ENCODE measurements at regions not wholly inside any gene's neighbourhood (a gene's known extent, or its start where the extent isn't known, plus 50 kb on each side); places are given as distances from the start of the nearest gene placed in this dataset.

- DNase-seq = no peak
These were observed 88.3 kb upstream of the ARHGAP29 start for GRCh38 chr1:94325377-94326302.

GRCh38 chr1:94324178-94324544 lies 86.8 kb upstream of the ARHGAP29 start:
- no peak for DNase-seq

GRCh38 chr1:94323311-94324177 lies 86.2 kb upstream of the ARHGAP29 start:
- no peak for DNase-seq

GRCh38 chr1:94322696-94323095 lies 85.3 kb upstream of the ARHGAP29 start:
- no peak for DNase-seq

- no peak for DNase-seq
These were observed 84.3 kb upstream of the ARHGAP29 start for GRCh38 chr1:94321662-94322061.

GRCh38 chr1:94319319-94320102 lies 82.1 kb upstream of the ARHGAP29 start:
- DNase-seq = no peak

GRCh38 chr1:94318505-94319030 lies 81.2 kb upstream of the ARHGAP29 start:
- no peak for DNase-seq

- no peak for DNase-seq
These were observed 80.4 kb upstream of the ARHGAP29 start for GRCh38 chr1:94317790-94318188.

- DNase-seq = no peak
These were observed 79.7 kb upstream of the ARHGAP29 start for GRCh38 chr1:94316836-94317789.

- no peak for DNase-seq
These were observed 78.8 kb upstream of the ARHGAP29 start for GRCh38 chr1:94316183-94316582.

- DNase-seq = no peak
These were observed 78.2 kb upstream of the ARHGAP29 start for GRCh38 chr1:94315552-94316116.

GRCh38 chr1:94314222-94314858 lies 77.0 kb upstream of the ARHGAP29 start:
- no peak for DNase-seq

- no peak for DNase-seq
These were observed 73.3 kb upstream of the ARHGAP29 start for GRCh38 chr1:94310570-94311270.

- DNase-seq = no peak
These were observed 72.6 kb upstream of the ARHGAP29 start for GRCh38 chr1:94309829-94310569.

- no peak for DNase-seq
These were observed 71.8 kb upstream of the ARHGAP29 start for GRCh38 chr1:94309216-94309615.

- no peak for DNase-seq
These were observed 69.1 kb upstream of the ARHGAP29 start for GRCh38 chr1:94306521-94306920.

GRCh38 chr1:94305704-94306103 lies 68.3 kb upstream of the ARHGAP29 start:
- DNase-seq = no peak

- DNase-seq = no peak
These were observed 67.2 kb upstream of the ARHGAP29 start for GRCh38 chr1:94304553-94304952.

GRCh38 chr1:94303005-94303404 lies 65.6 kb upstream of the ARHGAP29 start:
- DNase-seq = no peak

All from CD4-positive, alpha-beta T cell treated with Interferon alpha-2 for 1 hour (primary cell).